Activated T-cell treated with anti-CD3 and anti-CD28 coated beads, Interleukin-2, amount 50 U/mL, for 72 hours (primary cell): ENCODE measurements at regions not wholly inside any gene's neighbourhood (a gene's known extent, or its start where the extent isn't known, plus 50 kb on each side); places are given as distances from the start of the nearest gene placed in this dataset.

Experiments
- ATAC-seq, 2 donors: fragments of 150-1000 bp; cut with Tn5 transposase; replicated peaks in 1 of 2; 2 replicates each; pipeline ENCODE4 v1.10.0; 2021; ENCODE audit warnings: moderate library complexity in 2 of 2, mild to moderate bottlenecking in 1 of 2
- DNase-seq, 2 donors: peaks; one replicate each; pipeline ENCODE4 v3.0.0; 2021 to 2022; ENCODE audit warnings: mixed read lengths in 1 of 2
- H3K27ac Mint-ChIP-seq: one replicate; pipeline ENCODE4 v1.8.0; 2022; ENCODE audit warnings: mild to moderate bottlenecking, moderate library complexity, mixed read lengths
- H3K27me3 Mint-ChIP-seq: one replicate; pipeline ENCODE4 v1.8.0; 2022; ENCODE audit warnings: low read depth, mixed read lengths
- H3K36me3 Mint-ChIP-seq, 2 donors: one replicate each; pipeline ENCODE4 v1.8.0; 2022; ENCODE audit warnings: mixed read lengths in 2 of 2, mild to moderate bottlenecking in 1 of 2; ENCODE audit not compliant: insufficient read depth in 2 of 2
- H3K4me1 Mint-ChIP-seq: one replicate; pipeline ENCODE4 v1.8.0; 2022; ENCODE audit warnings: low read depth, mixed read lengths
- H3K4me3 Mint-ChIP-seq, 2 donors: one replicate each; pipeline ENCODE4 v1.8.0; 2022; ENCODE audit warnings: mild to moderate bottlenecking in 2 of 2, mixed read lengths in 2 of 2, moderate library complexity in 2 of 2
- H3K9me3 Mint-ChIP-seq, 2 donors: one replicate each; pipeline ENCODE4 v1.8.0; 2022; ENCODE audit warnings: mixed read lengths in 2 of 2

- Mint-ChIP-seq H3K36me3 (peaks cover 0 to 4% of the 10 kb centered on the region in 2 donors), H3K4me3 (no peak overlapping the region), H3K27ac (no peak overlapping the region), H3K9me3 (peaks cover 0 to 6% of the 10 kb centered on the region in 2 donors), H3K27me3 (no peaks in the 10 kb centered on the region), H3K4me1 (no peaks in the 10 kb centered on the region)
- DNase-seq (no peak), ATAC-seq (no peak)
Measured at GRCh38 chr2:66301022-66301766, 133.7 kb upstream of the MEIS1 start.

- H3K36me3 Mint-ChIP-seq: peaks cover 0 to 1% of the 10 kb centered on the region in 2 donors
- H3K4me1 Mint-ChIP-seq: no peaks in the 10 kb centered on the region
- ATAC-seq (no peak), DNase-seq (no peak)
- H3K27me3 Mint-ChIP-seq: no peaks in the 10 kb centered on the region
- no peak overlapping the region for H3K4me3 Mint-ChIP-seq
- H3K9me3 Mint-ChIP-seq: no peaks in the 10 kb centered on the region
- no peak overlapping the region for H3K27ac Mint-ChIP-seq
Measured at GRCh38 chr2:66283787-66284186, 151.1 kb upstream of the MEIS1 start.

- no peaks in the 10 kb centered on the region for H3K27me3 Mint-ChIP-seq
- DNase-seq: no peak
- no peak overlapping the region for H3K4me3 Mint-ChIP-seq
- H3K36me3 Mint-ChIP-seq: peaks cover 0 to 1% of the 10 kb centered on the region in 2 donors
- no peaks in the 10 kb centered on the region for H3K4me1 Mint-ChIP-seq
- no peaks in the 10 kb centered on the region for H3K9me3 Mint-ChIP-seq
- ATAC-seq: no peak
- H3K27ac Mint-ChIP-seq: no peak overlapping the region
Measured at GRCh38 chr2:66281980-66282379, 152.9 kb upstream of the MEIS1 start.

- no peak overlapping the region for H3K27ac Mint-ChIP-seq
- H3K9me3 Mint-ChIP-seq: no peaks in the 10 kb centered on the region
- DNase-seq (no peak), ATAC-seq (no peak)
- no peaks in the 10 kb centered on the region for H3K4me1 Mint-ChIP-seq
- no peaks in the 10 kb centered on the region for H3K27me3 Mint-ChIP-seq
- H3K36me3 Mint-ChIP-seq: no peaks in the 10 kb centered on the region
- H3K4me3 Mint-ChIP-seq: no peak overlapping the region
Measured at GRCh38 chr2:66279024-66279423, 155.9 kb upstream of the MEIS1 start.

- H3K27ac Mint-ChIP-seq: no peak overlapping the region
- no peaks in the 10 kb centered on the region for H3K4me1 Mint-ChIP-seq
- no peak overlapping the region for H3K4me3 Mint-ChIP-seq
- H3K36me3 Mint-ChIP-seq: no peaks in the 10 kb centered on the region
- ATAC-seq: no peak
- no peaks in the 10 kb centered on the region for H3K27me3 Mint-ChIP-seq
- H3K9me3 Mint-ChIP-seq: no peaks in the 10 kb centered on the region
- DNase-seq: no peak
Measured at GRCh38 chr2:66275984-66276383, 158.9 kb upstream of the MEIS1 start.

- no peak for ATAC-seq
- Mint-ChIP-seq H3K9me3 (no peaks in the 10 kb centered on the region), H3K27me3 (no peaks in the 10 kb centered on the region), H3K4me1 (no peaks in the 10 kb centered on the region), H3K27ac (no peak overlapping the region), H3K36me3 (no peaks in the 10 kb centered on the region), H3K4me3 (no peak overlapping the region)
- DNase-seq: no peak
Measured at GRCh38 chr2:66273933-66274490, 160.9 kb upstream of the MEIS1 start.

GRCh38 chr2:66272751-66273150 is 162.2 kb upstream of the MEIS1 start:
- no peaks in the 10 kb centered on the region for H3K9me3 Mint-ChIP-seq
- DNase-seq (no peak), ATAC-seq (no peak)
- no peak overlapping the region for H3K27ac Mint-ChIP-seq
- no peaks in the 10 kb centered on the region for H3K36me3 Mint-ChIP-seq
- H3K4me3 Mint-ChIP-seq: no peak overlapping the region
- H3K27me3 Mint-ChIP-seq: no peaks in the 10 kb centered on the region
- H3K4me1 Mint-ChIP-seq: no peaks in the 10 kb centered on the region

- no peak overlapping the region for H3K27ac Mint-ChIP-seq
- no peaks in the 10 kb centered on the region for H3K36me3 Mint-ChIP-seq
- no peaks in the 10 kb centered on the region for H3K27me3 Mint-ChIP-seq
- H3K9me3 Mint-ChIP-seq: no peaks in the 10 kb centered on the region
- no peak for DNase-seq
- no peaks in the 10 kb centered on the region for H3K4me1 Mint-ChIP-seq
- ATAC-seq: no peak
- H3K4me3 Mint-ChIP-seq: no peak overlapping the region
Measured at GRCh38 chr2:66271777-66272176, 163.1 kb upstream of the MEIS1 start.

GRCh38 chr2:66270247-66270646 is 164.7 kb upstream of the MEIS1 start:
- no peaks in the 10 kb centered on the region for H3K36me3 Mint-ChIP-seq
- ATAC-seq (no peak), DNase-seq (no peak)
- H3K4me1 Mint-ChIP-seq: no peaks in the 10 kb centered on the region
- no peak overlapping the region for H3K27ac Mint-ChIP-seq
- H3K27me3 Mint-ChIP-seq: no peaks in the 10 kb centered on the region
- H3K9me3 Mint-ChIP-seq: no peaks in the 10 kb centered on the region
- H3K4me3 Mint-ChIP-seq: no peak overlapping the region

- no peaks in the 10 kb centered on the region for H3K9me3 Mint-ChIP-seq
- DNase-seq: no peak
- no peak overlapping the region for H3K4me3 Mint-ChIP-seq
- no peaks in the 10 kb centered on the region for H3K4me1 Mint-ChIP-seq
- H3K36me3 Mint-ChIP-seq: no peaks in the 10 kb centered on the region
- H3K27ac Mint-ChIP-seq: no peak overlapping the region
- no peak for ATAC-seq
- H3K27me3 Mint-ChIP-seq: no peaks in the 10 kb centered on the region
Measured at GRCh38 chr2:66269166-66269565, 165.8 kb upstream of the MEIS1 start.

- no peak for ATAC-seq
- DNase-seq: no peak
- H3K4me3 Mint-ChIP-seq: no peak overlapping the region
- no peaks in the 10 kb centered on the region for H3K27me3 Mint-ChIP-seq
- no peaks in the 10 kb centered on the region for H3K9me3 Mint-ChIP-seq
- H3K36me3 Mint-ChIP-seq: no peaks in the 10 kb centered on the region
- H3K27ac Mint-ChIP-seq: no peak overlapping the region
- H3K4me1 Mint-ChIP-seq: no peaks in the 10 kb centered on the region
Measured at GRCh38 chr2:66268756-66269155, 166.2 kb upstream of the MEIS1 start.

- Mint-ChIP-seq H3K27ac (no peak overlapping the region), H3K4me3 (no peak overlapping the region), H3K36me3 (no peaks in the 10 kb centered on the region), H3K27me3 (no peaks in the 10 kb centered on the region), H3K4me1 (no peaks in the 10 kb centered on the region), H3K9me3 (no peaks in the 10 kb centered on the region)
- DNase-seq (no peak), ATAC-seq (no peak)
Measured at GRCh38 chr2:66264354-66264753, 170.6 kb upstream of the MEIS1 start.

GRCh38 chr2:66255867-66256266 is 179.1 kb upstream of the MEIS1 start:
- ATAC-seq (no peak), DNase-seq (no peak)
- H3K4me1 Mint-ChIP-seq: no peaks in the 10 kb centered on the region
- H3K4me3 Mint-ChIP-seq: no peak overlapping the region
- no peak overlapping the region for H3K27ac Mint-ChIP-seq
- H3K36me3 Mint-ChIP-seq: no peaks in the 10 kb centered on the region
- H3K9me3 Mint-ChIP-seq: peaks cover 0 to 2% of the 10 kb centered on the region in 2 donors
- H3K27me3 Mint-ChIP-seq: no peaks in the 10 kb centered on the region

GRCh38 chr2:66255136-66255535 is 179.8 kb upstream of the MEIS1 start:
- Mint-ChIP-seq H3K4me3 (no peak overlapping the region), H3K9me3 (peaks cover 0 to 2% of the 10 kb centered on the region in 2 donors), H3K4me1 (no peaks in the 10 kb centered on the region), H3K27me3 (no peaks in the 10 kb centered on the region), H3K27ac (no peak overlapping the region), H3K36me3 (no peaks in the 10 kb centered on the region)
- DNase-seq: no peak
- ATAC-seq: no peak
